SK-N-MC (cell line): ENCODE measurements at regions not wholly inside any gene's neighbourhood (a gene's known extent, or its start where the extent isn't known, plus 50 kb on each side); places are given as distances from the start of the nearest gene placed in this dataset.

Experiments used
- EZH2 ChIP-seq: fragments of 200-600 bp; sonication (generic); IDR thresholded peaks from one replicate; pipeline ENCODE4 v1.6.1; 2017; ENCODE audit warnings: antibody characterized with exemption
- POLR2AphosphoS5 ChIP-seq: IDR thresholded peaks from 2 replicates; pipeline ENCODE4 v1.6.1; 2012; ENCODE audit warnings: mild to moderate bottlenecking, low read depth, low read length, borderline replicate concordance

DNA sequence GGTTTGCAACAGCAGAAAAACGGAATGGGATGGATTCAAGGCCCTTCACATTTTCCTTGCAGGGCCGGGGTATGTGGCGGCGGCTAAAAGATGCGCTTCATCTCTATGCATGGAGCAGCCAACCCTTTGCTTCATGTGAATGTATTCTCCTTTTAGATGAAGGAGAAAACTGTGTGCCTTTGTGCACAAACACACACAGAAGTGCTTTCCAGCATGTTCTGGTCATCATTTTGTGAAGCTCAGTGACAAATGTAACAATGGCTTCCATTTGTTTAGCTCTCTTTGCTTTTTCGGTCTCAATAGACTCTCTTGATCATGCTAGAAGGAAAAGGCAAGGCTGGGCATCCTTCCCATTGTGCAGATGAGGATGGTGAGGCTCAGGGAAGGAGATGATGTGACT lies 161.7 kb upstream of the MKI67 start:
- no peak for TF ChIP-seq EZH2
- no peak for TF ChIP-seq POLR2AphosphoS5
